ENCODE measurements at regions not wholly inside any gene's neighbourhood (a gene's known extent, or its start where the extent isn't known, plus 50 kb on each side); places are given as distances from the start of the nearest gene placed in this dataset.

GRCh38 chr1:245016700-245017099 lies 138.1 kb upstream of the KIF26B start:
- H3F3A ChIP-seq (ENCODE audit: insufficient read depth, low read length), result no peaks in the 10 kb centered on the region
- no peaks in the 10 kb centered on the region for H3K36me3 ChIP-seq (replicated peaks; ENCODE audit: insufficient read depth, low read length)
- H3K79me2 ChIP-seq (ENCODE audit: low read length), result no peaks in the 10 kb centered on the region
- TF ChIP-seq CTCF (IDR thresholded peaks at IDR 0.05; ENCODE audit: low read length) (no peak), EZH2 (optimal IDR thresholded peaks at IDR 0.05; ENCODE audit: low read depth, low read length) (no peak), EZH2phosphoT487 (IDR thresholded peaks at IDR 0.05; ENCODE audit: low read length) (no peak)
- no peak overlapping the region for H3K9ac ChIP-seq (ENCODE audit: low read length)
- H3K27me3 ChIP-seq (replicated peaks; ENCODE audit: insufficient read depth, low read length), result no peaks in the 10 kb centered on the region
- no peaks in the 10 kb centered on the region for H4K20me1 ChIP-seq (ENCODE audit: insufficient read depth, low read length)
- H3K4me1 ChIP-seq (ENCODE audit: low read length), result no peaks in the 10 kb centered on the region
- no peak overlapping the region for H3K4me3 ChIP-seq (ENCODE audit: low read length)
- DNase-seq, result no peak
- no peak overlapping the region for H3K27ac ChIP-seq (ENCODE audit: low read length)
- no peak overlapping the region for H3K4me2 ChIP-seq (ENCODE audit: low read depth, low read length)
- no peak overlapping the region for H2AFZ ChIP-seq (ENCODE audit: low read length)
- no peaks in the 10 kb centered on the region for H3K9me2 ChIP-seq (replicated peaks; ENCODE audit: insufficient read depth, low read length)
- H3K9me3 ChIP-seq (replicated peaks; ENCODE audit: insufficient read depth, low read length), result no peaks in the 10 kb centered on the region

- Histone ChIP-seq H3K4me3 (ENCODE audit: low read length) (no peak overlapping the region), H3K4me2 (ENCODE audit: low read depth, low read length) (no peak overlapping the region), H3K27me3 (replicated peaks; ENCODE audit: insufficient read depth, low read length) (no peaks in the 10 kb centered on the region), H3F3A (ENCODE audit: insufficient read depth, low read length) (no peaks in the 10 kb centered on the region), H2AFZ (ENCODE audit: low read length) (no peak overlapping the region), H3K9me3 (replicated peaks; ENCODE audit: insufficient read depth, low read length) (no peaks in the 10 kb centered on the region), H3K9me2 (replicated peaks; ENCODE audit: insufficient read depth, low read length) (no peaks in the 10 kb centered on the region), H3K27ac (ENCODE audit: low read length) (no peak overlapping the region), H3K36me3 (replicated peaks; ENCODE audit: insufficient read depth, low read length) (no peaks in the 10 kb centered on the region), H3K79me2 (ENCODE audit: low read length) (no peaks in the 10 kb centered on the region), H4K20me1 (ENCODE audit: insufficient read depth, low read length) (no peaks in the 10 kb centered on the region), H3K9ac (ENCODE audit: low read length) (no peak overlapping the region), H3K4me1 (ENCODE audit: low read length) (no peaks in the 10 kb centered on the region)
- TF ChIP-seq CTCF (IDR thresholded peaks at IDR 0.05; ENCODE audit: low read length), result no peak
- no peak for TF ChIP-seq EZH2phosphoT487 (IDR thresholded peaks at IDR 0.05; ENCODE audit: low read length)
- TF ChIP-seq EZH2 (optimal IDR thresholded peaks at IDR 0.05; ENCODE audit: low read depth, low read length), result no peak
- no peak for DNase-seq
These were observed 139.8 kb upstream of the KIF26B start for GRCh38 chr1:245015031-245015430.

GRCh38 chr1:245014247-245015029 lies 140.3 kb upstream of the KIF26B start:
- Histone ChIP-seq H3K9me3 (replicated peaks; ENCODE audit: insufficient read depth, low read length) (no peaks in the 10 kb centered on the region), H3K27me3 (replicated peaks; ENCODE audit: insufficient read depth, low read length) (no peaks in the 10 kb centered on the region), H3F3A (ENCODE audit: insufficient read depth, low read length) (no peaks in the 10 kb centered on the region), H3K79me2 (ENCODE audit: low read length) (no peaks in the 10 kb centered on the region), H2AFZ (ENCODE audit: low read length) (no peak overlapping the region), H3K9me2 (replicated peaks; ENCODE audit: insufficient read depth, low read length) (no peaks in the 10 kb centered on the region), H3K4me2 (ENCODE audit: low read depth, low read length) (no peak overlapping the region), H3K4me1 (ENCODE audit: low read length) (no peaks in the 10 kb centered on the region), H3K4me3 (ENCODE audit: low read length) (no peak overlapping the region), H3K36me3 (replicated peaks; ENCODE audit: insufficient read depth, low read length) (no peaks in the 10 kb centered on the region), H4K20me1 (ENCODE audit: insufficient read depth, low read length) (no peaks in the 10 kb centered on the region), H3K9ac (ENCODE audit: low read length) (no peak overlapping the region), H3K27ac (ENCODE audit: low read length) (no peak overlapping the region)
- no peak for DNase-seq
- TF ChIP-seq CTCF (IDR thresholded peaks at IDR 0.05; ENCODE audit: low read length), result no peak
- no peak for TF ChIP-seq EZH2phosphoT487 (IDR thresholded peaks at IDR 0.05; ENCODE audit: low read length)
- no peak for TF ChIP-seq EZH2 (optimal IDR thresholded peaks at IDR 0.05; ENCODE audit: low read depth, low read length)

All from MM.1S (cell line).